C4-2B (cell line): ENCODE measurements at regions not wholly inside any gene's neighbourhood (a gene's known extent, or its start where the extent isn't known, plus 50 kb on each side); places are given as distances from the start of the nearest gene placed in this dataset.

Experiments used
- H3K27ac ChIP-seq: fragments of 450-650 bp; 2 replicates; pipeline ENCODE4 v1.5.1; 2017
- ZFX ChIP-seq: fragments of 450-650 bp; IDR thresholded peaks from 2 replicates; pipeline ENCODE4 v1.6.1; 2017
- TF ChIP-seq, protein P1 (sequence below): fragments of 450-650 bp; conservative IDR thresholded peaks from 2 replicates; pipeline ENCODE4 v1.5.1; 2017; ENCODE audit warnings: mild to moderate bottlenecking

DNA sequence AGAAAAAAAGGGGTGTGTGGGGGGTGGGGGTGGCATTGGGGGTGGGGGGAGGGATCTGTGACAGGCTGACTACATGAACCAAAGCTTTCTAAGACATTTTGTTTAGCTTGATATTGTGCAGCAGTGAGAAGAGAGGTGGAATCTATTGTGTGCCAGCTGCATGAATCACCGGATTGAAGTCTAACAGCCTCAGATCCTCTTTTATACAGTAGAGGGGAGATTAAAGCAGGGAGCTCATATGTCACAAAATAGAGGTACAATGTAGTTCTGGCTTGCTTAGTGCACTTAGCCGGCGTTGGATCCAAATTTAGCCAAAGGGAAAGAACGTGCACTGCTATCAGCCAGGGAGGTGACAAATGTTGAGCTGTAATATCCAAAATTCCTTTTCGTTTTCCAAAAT, 404.2 kb upstream of the CITED2 start:
- TF ChIP-seq ZFX, result no peak
- TF ChIP-seq, protein P1, sequence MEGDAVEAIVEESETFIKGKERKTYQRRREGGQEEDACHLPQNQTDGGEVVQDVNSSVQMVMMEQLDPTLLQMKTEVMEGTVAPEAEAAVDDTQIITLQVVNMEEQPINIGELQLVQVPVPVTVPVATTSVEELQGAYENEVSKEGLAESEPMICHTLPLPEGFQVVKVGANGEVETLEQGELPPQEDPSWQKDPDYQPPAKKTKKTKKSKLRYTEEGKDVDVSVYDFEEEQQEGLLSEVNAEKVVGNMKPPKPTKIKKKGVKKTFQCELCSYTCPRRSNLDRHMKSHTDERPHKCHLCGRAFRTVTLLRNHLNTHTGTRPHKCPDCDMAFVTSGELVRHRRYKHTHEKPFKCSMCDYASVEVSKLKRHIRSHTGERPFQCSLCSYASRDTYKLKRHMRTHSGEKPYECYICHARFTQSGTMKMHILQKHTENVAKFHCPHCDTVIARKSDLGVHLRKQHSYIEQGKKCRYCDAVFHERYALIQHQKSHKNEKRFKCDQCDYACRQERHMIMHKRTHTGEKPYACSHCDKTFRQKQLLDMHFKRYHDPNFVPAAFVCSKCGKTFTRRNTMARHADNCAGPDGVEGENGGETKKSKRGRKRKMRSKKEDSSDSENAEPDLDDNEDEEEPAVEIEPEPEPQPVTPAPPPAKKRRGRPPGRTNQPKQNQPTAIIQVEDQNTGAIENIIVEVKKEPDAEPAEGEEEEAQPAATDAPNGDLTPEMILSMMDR, result no peak
- H3K27ac ChIP-seq, result no peak overlapping the region

DNA sequence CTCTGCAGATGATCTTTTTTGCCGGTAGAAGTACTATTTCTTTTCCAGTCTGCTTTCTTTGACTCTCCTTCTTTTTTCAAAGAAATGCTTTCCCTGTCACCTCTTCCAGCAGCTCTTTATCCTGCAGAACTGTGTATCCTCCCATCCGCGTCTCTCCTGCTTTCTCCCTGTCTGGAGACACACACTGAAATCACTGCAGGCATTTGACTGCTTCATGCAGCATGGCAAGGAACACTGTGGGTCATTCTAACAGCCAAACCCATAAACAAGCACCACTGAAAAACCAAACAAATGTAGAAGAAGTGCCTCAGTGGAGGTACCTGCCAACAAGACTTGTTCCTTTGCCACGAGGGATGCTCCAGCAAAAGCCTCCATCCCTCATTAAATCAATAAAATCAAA, 403.7 kb upstream of the CITED2 start:
- H3K27ac ChIP-seq, result no peak overlapping the region
- TF ChIP-seq ZFX, result no peak
- TF ChIP-seq, protein P1, result no peak

DNA sequence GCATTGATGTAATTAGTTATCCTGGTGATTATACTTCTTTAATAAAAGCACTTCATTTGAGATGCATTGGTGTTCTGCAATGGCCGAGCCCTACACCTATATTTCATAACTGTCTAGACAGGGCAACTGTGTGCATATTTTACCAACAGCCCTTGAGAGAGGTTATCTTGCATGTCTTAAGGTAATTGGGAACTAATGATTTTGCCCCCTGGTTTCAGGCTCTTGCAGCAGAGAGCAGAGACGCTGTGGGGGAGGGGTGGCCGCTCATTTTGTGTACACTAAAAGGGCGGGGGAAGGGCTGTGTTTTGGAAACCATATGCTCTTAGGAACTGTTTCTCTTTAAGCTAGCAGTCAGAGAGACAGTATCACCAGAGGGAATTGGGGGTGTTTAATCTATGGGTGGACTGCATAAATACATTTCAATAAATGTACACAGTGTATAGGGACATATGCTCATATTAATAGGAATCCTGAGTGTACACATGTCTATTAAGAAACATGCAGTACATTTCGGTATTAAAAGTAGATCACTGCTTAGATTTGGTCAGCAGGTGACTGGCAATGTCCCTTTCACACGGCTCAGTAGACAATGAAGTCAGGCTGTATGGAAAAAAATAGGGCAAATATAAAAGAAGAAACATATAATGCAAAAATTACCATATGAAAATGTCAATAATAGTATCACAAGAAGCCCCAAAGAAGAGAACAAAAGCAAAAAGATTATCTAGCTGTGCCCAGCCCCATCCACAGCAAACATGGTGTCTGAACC, 402.9 kb upstream of the CITED2 start:
- no peak for TF ChIP-seq ZFX
- TF ChIP-seq, protein P1, result no peak

DNA sequence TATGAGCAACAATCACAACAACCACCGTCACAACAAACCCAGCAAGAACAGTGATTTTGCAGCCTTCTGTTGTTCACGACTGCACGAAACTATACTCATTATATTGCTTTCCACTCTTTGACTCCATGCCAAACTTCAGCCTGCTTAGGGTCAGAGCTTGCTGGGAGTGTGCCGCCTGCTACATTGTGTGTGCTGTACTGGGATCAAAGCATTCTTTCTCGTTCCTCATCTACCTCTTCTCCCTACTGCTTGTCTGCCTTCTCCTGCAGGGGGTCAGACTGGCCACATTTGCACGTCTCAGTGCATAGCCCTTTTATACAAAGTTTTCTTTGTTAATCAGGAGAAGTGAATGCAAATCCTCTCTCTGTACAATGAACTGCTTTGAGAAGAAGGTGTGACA, 401.6 kb upstream of the CITED2 start:
- H3K27ac ChIP-seq, result no peak overlapping the region
- TF ChIP-seq, protein P1, result no peak
- TF ChIP-seq ZFX, result no peak

More for the DNA sequence above, 402.9 kb upstream of the CITED2 start:
- H3K27ac ChIP-seq, result no peak overlapping the region

DNA sequence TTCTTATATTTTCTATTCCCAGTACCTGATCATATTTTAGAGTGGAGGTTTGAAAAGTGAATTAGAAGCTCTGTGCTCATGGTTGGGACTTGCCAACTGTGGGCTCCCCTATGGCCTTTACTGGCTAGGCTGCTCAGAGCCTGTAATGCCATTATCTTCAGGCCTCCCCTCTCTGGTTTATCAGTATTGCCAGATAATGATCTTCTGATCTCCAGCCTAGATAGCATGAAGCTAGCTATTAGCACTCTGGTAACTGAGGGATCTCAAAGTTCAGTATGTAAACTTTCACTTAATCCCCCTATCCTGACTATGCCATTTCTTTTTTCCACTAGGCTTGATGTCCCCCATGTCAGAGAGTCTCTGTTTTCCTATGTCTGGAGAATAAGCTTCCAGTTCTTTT, 393.7 kb upstream of the CITED2 start:
- no peak overlapping the region for H3K27ac ChIP-seq

DNA sequence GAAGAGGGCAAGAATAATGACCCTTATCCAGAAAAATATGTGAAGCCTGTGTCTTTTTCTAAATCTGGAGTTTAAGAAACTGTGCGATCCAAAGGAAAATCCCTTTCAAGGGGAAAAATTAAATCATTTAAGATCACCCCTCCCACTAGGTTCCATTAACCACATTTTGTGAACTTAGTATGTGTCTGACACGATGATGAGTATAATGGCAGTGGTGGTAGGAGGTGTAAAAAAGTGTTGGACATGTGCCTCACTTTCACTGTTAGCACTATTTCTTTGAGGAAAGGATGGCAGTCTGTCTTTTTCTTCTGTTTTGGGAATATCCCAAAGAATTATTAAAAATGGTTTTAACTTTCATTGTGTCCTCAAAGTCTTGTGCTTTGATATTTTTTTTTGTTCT, 392.3 kb upstream of the CITED2 start:
- no peak overlapping the region for H3K27ac ChIP-seq

More for the DNA sequence above, 393.7 kb upstream of the CITED2 start:
- TF ChIP-seq, protein P1, result no peak
- TF ChIP-seq ZFX, result no peak

DNA sequence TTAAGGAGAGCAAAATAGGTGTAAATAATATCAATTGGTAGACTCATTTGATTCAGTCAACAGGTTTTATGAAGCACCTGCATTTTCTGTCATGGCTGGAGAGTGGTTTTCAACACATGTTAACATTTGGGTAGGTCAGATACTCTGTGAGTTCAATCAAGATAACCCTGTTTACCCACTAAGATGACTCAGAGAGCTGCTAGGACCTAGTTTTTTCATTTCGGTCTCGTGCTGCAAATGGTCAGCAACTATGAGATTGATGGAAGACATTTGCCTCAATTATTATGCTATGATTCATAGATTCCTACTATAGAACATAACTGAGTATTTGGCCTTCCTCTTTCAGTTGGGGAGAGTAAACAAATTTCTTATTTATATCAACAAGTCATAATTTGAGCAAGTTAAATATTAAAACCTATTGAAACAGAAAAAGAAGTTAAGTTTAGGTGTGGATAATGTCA, 391.4 kb upstream of the CITED2 start:
- TF ChIP-seq ZFX, result no peak
- TF ChIP-seq, protein P1, result no peak
- H3K27ac ChIP-seq, result no peak overlapping the region

More for the DNA sequence above, 392.3 kb upstream of the CITED2 start:
- TF ChIP-seq, protein P1, result no peak
- TF ChIP-seq ZFX, result no peak
